ENCODE measurements at regions not wholly inside any gene's neighbourhood (a gene's known extent, or its start where the extent isn't known, plus 50 kb on each side); places are given as distances from the start of the nearest gene placed in this dataset.
"Not testable (repeated sequence)": the region's sequence is repeated elsewhere in the genome, so short reads cannot be mapped to it uniquely, and the experiment has no call there.

GRCh38 chr4:189660722-189661360, 279.8 kb upstream of the FRG1 start (continued):
- no peak for TF ChIP-seq ZSCAN5A (tag by site-specific recombination; IDR thresholded peaks at IDR 0.05)
- TF ChIP-seq ZNF133 (tag by site-specific recombination; IDR thresholded peaks at IDR 0.05): no peak
- no peak for TF ChIP-seq ZNF513 (tag by site-specific recombination; IDR thresholded peaks at IDR 0.05)

GRCh38 chr4:189664693-189665250, 275.9 kb upstream of the FRG1 start:
- TF ChIP-seq SCRT1 (tag by site-specific recombination; IDR thresholded peaks at IDR 0.05; ENCODE audit: borderline replicate concordance): no peak
- no peaks in the 10 kb centered on the region for H3K9me3 ChIP-seq (ENCODE audit: control insufficient read depth, insufficient read depth, low read depth, low read length)
- CTCF ChIA-PET: no interaction called here
- no peak overlapping the region for H3K27ac ChIP-seq (ENCODE audit: extremely low read depth, low read depth, low read length)
- no peak overlapping the region for H3K4me3 ChIP-seq (ENCODE audit: low read depth, low read length)
- POLR2A ChIA-PET: no interaction called here
- no peaks in the 10 kb centered on the region for H3K36me3 ChIP-seq (ENCODE audit: control insufficient read depth in 2 of 2, insufficient read depth in 1 of 2, low read length in 2 of 2)
- H3K4me1 ChIP-seq (ENCODE audit: control insufficient read depth, insufficient read depth, low read length): no peaks in the 10 kb centered on the region

- H3K9me3 ChIP-seq (ENCODE audit: control insufficient read depth, insufficient read depth, low read depth, low read length); H3K27ac ChIP-seq (ENCODE audit: extremely low read depth, low read depth, low read length); CTCF ChIA-PET; H3K36me3 ChIP-seq (ENCODE audit: control insufficient read depth in 2 of 2, insufficient read depth in 1 of 2, low read length in 2 of 2); POLR2A ChIA-PET; H3K4me1 ChIP-seq (ENCODE audit: control insufficient read depth, insufficient read depth, low read length); H3K4me3 ChIP-seq (ENCODE audit: low read depth, low read length): not testable (repeated sequence)
Measured at GRCh38 chr4:189665712-189666305, 274.9 kb upstream of the FRG1 start.

- H3K4me1 ChIP-seq (ENCODE audit: control insufficient read depth, insufficient read depth, low read length); H3K36me3 ChIP-seq (ENCODE audit: control insufficient read depth in 2 of 2, insufficient read depth in 1 of 2, low read length in 2 of 2); POLR2A ChIA-PET: not testable (repeated sequence)
Measured at GRCh38 chr4:189667386-189667785, 273.3 kb upstream of the FRG1 start.

GRCh38 chr4:189697675-189698245, 242.9 kb upstream of the FRG1 start:
- H3K36me3 ChIP-seq (ENCODE audit: control insufficient read depth in 2 of 2, insufficient read depth in 1 of 2, low read length in 2 of 2); H3K4me3 ChIP-seq (ENCODE audit: low read depth, low read length); H3K27ac ChIP-seq (ENCODE audit: extremely low read depth, low read depth, low read length); CTCF ChIA-PET; H3K9me3 ChIP-seq (ENCODE audit: control insufficient read depth, insufficient read depth, low read depth, low read length); H3K4me1 ChIP-seq (ENCODE audit: control insufficient read depth, insufficient read depth, low read length); POLR2A ChIA-PET: not testable (repeated sequence)

More at GRCh38 chr4:189667386-189667785, 273.3 kb upstream of the FRG1 start:
- H3K9me3 ChIP-seq (ENCODE audit: control insufficient read depth, insufficient read depth, low read depth, low read length); H3K27ac ChIP-seq (ENCODE audit: extremely low read depth, low read depth, low read length); CTCF ChIA-PET; H3K4me3 ChIP-seq (ENCODE audit: low read depth, low read length): not testable (repeated sequence)

- H3K4me3 ChIP-seq (ENCODE audit: low read depth, low read length); H3K4me1 ChIP-seq (ENCODE audit: control insufficient read depth, insufficient read depth, low read length); H3K36me3 ChIP-seq (ENCODE audit: control insufficient read depth in 2 of 2, insufficient read depth in 1 of 2, low read length in 2 of 2); H3K27ac ChIP-seq (ENCODE audit: extremely low read depth, low read depth, low read length); CTCF ChIA-PET; H3K9me3 ChIP-seq (ENCODE audit: control insufficient read depth, insufficient read depth, low read depth, low read length); POLR2A ChIA-PET: not testable (repeated sequence)
Measured at GRCh38 chr4:189703000-189703399, 237.7 kb upstream of the FRG1 start.

- H3K4me3 ChIP-seq (ENCODE audit: low read depth, low read length); H3K4me1 ChIP-seq (ENCODE audit: control insufficient read depth, insufficient read depth, low read length); POLR2A ChIA-PET; CTCF ChIA-PET; H3K9me3 ChIP-seq (ENCODE audit: control insufficient read depth, insufficient read depth, low read depth, low read length); H3K36me3 ChIP-seq (ENCODE audit: control insufficient read depth in 2 of 2, insufficient read depth in 1 of 2, low read length in 2 of 2); H3K27ac ChIP-seq (ENCODE audit: extremely low read depth, low read depth, low read length): not testable (repeated sequence)
Measured at GRCh38 chr4:189706821-189707220, 233.9 kb upstream of the FRG1 start.

- H3K36me3 ChIP-seq (ENCODE audit: control insufficient read depth in 2 of 2, insufficient read depth in 1 of 2, low read length in 2 of 2); CTCF ChIA-PET; H3K4me3 ChIP-seq (ENCODE audit: low read depth, low read length); H3K27ac ChIP-seq (ENCODE audit: extremely low read depth, low read depth, low read length); POLR2A ChIA-PET; H3K9me3 ChIP-seq (ENCODE audit: control insufficient read depth, insufficient read depth, low read depth, low read length); H3K4me1 ChIP-seq (ENCODE audit: control insufficient read depth, insufficient read depth, low read length): not testable (repeated sequence)
Measured at GRCh38 chr4:189707227-189707626, 233.4 kb upstream of the FRG1 start.

- POLR2A ChIA-PET; H3K4me3 ChIP-seq (ENCODE audit: low read depth, low read length); H3K9me3 ChIP-seq (ENCODE audit: control insufficient read depth, insufficient read depth, low read depth, low read length); CTCF ChIA-PET; H3K27ac ChIP-seq (ENCODE audit: extremely low read depth, low read depth, low read length); H3K36me3 ChIP-seq (ENCODE audit: control insufficient read depth in 2 of 2, insufficient read depth in 1 of 2, low read length in 2 of 2); H3K4me1 ChIP-seq (ENCODE audit: control insufficient read depth, insufficient read depth, low read length): not testable (repeated sequence)
Measured at GRCh38 chr4:189711956-189712355, 228.7 kb upstream of the FRG1 start.
